SK-N-SH treated with all-trans-retinoic acid at 6 μM for 48 hours (cell line): ENCODE measurements at regions not wholly inside any gene's neighbourhood (a gene's known extent, or its start where the extent isn't known, plus 50 kb on each side); places are given as distances from the start of the nearest gene placed in this dataset.

Experiments
- TCF4 ChIP-seq: fragments of 250-450 bp; sonication (Bioruptor Pico); IDR thresholded peaks from 2 replicates; pipeline ENCODE4 v1.8.0; 2021; ENCODE audit warnings: mild to moderate bottlenecking, moderate library complexity, borderline replicate concordance
- TOX ChIP-seq: fragments of 250-450 bp; sonication (Bioruptor Pico); IDR thresholded peaks from 2 replicates; pipeline ENCODE4 v1.8.0; 2021; ENCODE audit warnings: mild to moderate bottlenecking, moderate library complexity, borderline replicate concordance
- ZC3H10 ChIP-seq: fragments of 250-450 bp; sonication (Bioruptor Pico); IDR thresholded peaks from 2 replicates; pipeline ENCODE4 v1.5.1; 2021; ENCODE audit warnings: mild to moderate bottlenecking, moderate library complexity
- ZFP3 ChIP-seq: fragments of 250-450 bp; sonication (Bioruptor Pico); IDR thresholded peaks from 2 replicates; pipeline ENCODE4 v1.5.0; 2020; ENCODE audit warnings: mild to moderate bottlenecking, moderate library complexity
- ZFP30 ChIP-seq: fragments of 450-650 bp; formaldehyde crosslinking; IDR thresholded peaks from 2 replicates; pipeline ENCODE4 v1.5.0; 2022; ENCODE audit warnings: mild to moderate bottlenecking, moderate library complexity

DNA sequence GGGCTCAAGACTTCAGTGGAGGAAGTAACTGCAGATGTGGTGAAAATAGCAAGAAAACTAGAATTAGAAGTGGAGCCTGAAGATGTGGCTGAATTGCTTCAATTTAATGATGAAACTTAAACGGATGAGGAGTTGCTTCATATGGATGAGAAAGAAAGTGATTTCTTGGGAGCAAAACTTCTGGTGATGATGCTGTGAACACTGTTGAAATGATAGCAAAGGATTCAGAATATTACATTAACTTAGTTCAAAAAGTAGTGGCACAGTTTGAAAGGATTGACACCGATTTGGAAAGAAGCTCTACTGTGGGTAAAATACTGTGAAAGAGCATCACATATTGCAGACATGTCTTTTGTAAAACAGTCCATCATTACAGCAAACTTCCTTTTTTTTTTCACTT lies 638.0 kb downstream of the NYAP2 start:
- TF ChIP-seq TCF4 (CRISPR knock-in tag) (no peak), ZFP3 (CRISPR knock-in tag) (no peak), TOX (CRISPR knock-in tag) (no peak), ZFP30 (CRISPR knock-in tag) (no peak), ZC3H10 (CRISPR knock-in tag) (no peak)
